Gastroesophageal sphincter (tissue), 3 donors: ENCODE measurements at regions not wholly inside any gene's neighbourhood (a gene's known extent, or its start where the extent isn't known, plus 50 kb on each side); places are given as distances from the start of the nearest gene placed in this dataset.

Source experiments
- CTCF ChIP-seq, 4 experiments: fragments of 200-600 bp in 2 of 4; fragments of 450-650 bp in 2 of 4; sonication (generic) in 1 of 4; IDR thresholded peaks; one replicate each; pipeline ENCODE4 v1.5.1; 2017 to 2019; ENCODE audit warnings: antibody characterized with exemption in 4 of 4, mild to moderate bottlenecking in 2 of 4, moderate library complexity in 2 of 4
- EP300 ChIP-seq: sonication (generic); formaldehyde crosslinking; IDR thresholded peaks from one replicate; pipeline ENCODE4 v1.6.1; 2017; ENCODE audit warnings: antibody characterized with exemption, mild to moderate bottlenecking
- POLR2A ChIP-seq, 2 donors: fragments of 450-650 bp; IDR thresholded peaks; one replicate each; pipeline ENCODE4 v1.6.1; 2017; ENCODE audit warnings: antibody characterized with exemption in 2 of 2, mild to moderate bottlenecking in 2 of 2, moderate library complexity in 1 of 2
- POLR2AphosphoS5 ChIP-seq: sonication (generic); formaldehyde crosslinking; IDR thresholded peaks from one replicate; pipeline ENCODE4 v1.6.1; 2017; ENCODE audit warnings: antibody characterized with exemption

- TF ChIP-seq CTCF (IDR thresholded peaks at IDR 0.05) (no peak), POLR2AphosphoS5 (no peak), POLR2A (IDR thresholded peaks at IDR 0.05) (no peak), EP300 (no peak)
Observed at GRCh38 chr12:132404951-132405741, 75.8 kb upstream of the GALNT9 start.
